Heart right ventricle (tissue), 16 donors: ENCODE measurements at regions not wholly inside any gene's neighbourhood (a gene's known extent, or its start where the extent isn't known, plus 50 kb on each side); places are given as distances from the start of the nearest gene placed in this dataset.

Experiments
- ATAC-seq, 8 donors: fragments of 200-7000 bp; cut with Tn5 transposase; one replicate each; pipeline ENCODE4 v1.9.1; 2020; ENCODE audit warnings: mild to moderate bottlenecking in 8 of 8, moderate library complexity in 8 of 8, moderate number of reproducible peaks in 1 of 8
- DNase-seq, 2 donors: peaks; one replicate each; pipeline ENCODE4 v3.0.0-alpha.2; 2020
- H3K27ac ChIP-seq, 10 donors: fragments of 200-600 bp; sonication (generic) in 2 of 10; one replicate each; pipeline versions ENCODE4 v1.5.0 to v1.8.0; 2020 to 2022; ENCODE audit warnings: mild to moderate bottlenecking in 3 of 10
- H3K27me3 ChIP-seq, 7 donors: fragments of 200-600 bp; one replicate each; pipeline ENCODE4 v1.8.0; 2021 to 2022; ENCODE audit warnings: mild to moderate bottlenecking in 2 of 7
- H3K36me3 ChIP-seq, 9 donors: fragments of 200-600 bp; sonication (generic) in 1 of 9; one replicate each; pipeline versions ENCODE4 v1.5.0 to v1.8.0; 2020 to 2022; ENCODE audit warnings: mild to moderate bottlenecking in 2 of 9
- H3K4me1 ChIP-seq, 9 donors: fragments of 200-600 bp; sonication (generic) in 1 of 9; one replicate each; pipeline versions ENCODE4 v1.5.0 to v1.8.0; 2020 to 2022; ENCODE audit warnings: mild to moderate bottlenecking in 4 of 9
- H3K4me3 ChIP-seq, 10 donors: fragments of 200-600 bp; sonication (generic) in 2 of 10; one replicate each; pipeline versions ENCODE4 v1.5.0 to v1.8.0; 2020 to 2022; ENCODE audit warnings: mild to moderate bottlenecking in 7 of 10, moderate library complexity in 2 of 10
- H3K9me3 ChIP-seq, 11 donors: fragments of 200-600 bp in 10 of 11; sonication (generic) in 2 of 11; one replicate each; pipeline versions ENCODE4 v1.5.0 to v1.8.0; 2013 to 2022; ENCODE audit warnings: mild to moderate bottlenecking in 2 of 11, control low read depth in 1 of 11, moderate library complexity in 1 of 11
- CTCF ChIP-seq, 9 donors: fragments of 200-600 bp; sonication (generic) in 2 of 9; IDR thresholded peaks; one replicate each; pipeline versions ENCODE4 v1.5.0 to v1.8.0; 2021 to 2022; ENCODE audit warnings: antibody characterized with exemption in 9 of 9, mild to moderate bottlenecking in 5 of 9, moderate library complexity in 1 of 9
- WGBS, 2 donors: extraction: QIAGEN DNeasy Blood & Tissue Kit; methylation state at CpG; one replicate each; pipeline ENCODE4 v1.1.7; 2013; ENCODE audit warnings: inconsistent platforms in 1 of 2; 5-methylcytosine and 5-hydroxymethylcytosine counted together
- intact Hi-C, 10 donors: fragments of 100-400 bp; cut with DNase I; formaldehyde crosslinking; loops; one replicate each; pipeline versions ENCODE4 v1.11.1 to v1.14.2; 2022
- donor health status: Arrhythmogenic right ventricular cardiomyopathy.
- donor health status: ischemic (EF 13 %, LVEDD 7.1; RV severe dilation, severe dysfunction).
- donor health status: healthy with polysubstance abuse.
- donor health status: DM: no; HTN: yes; CAD: no.
- donor health status: DM: no; HTN: no; CAD: no.
- donor health status: ischemic (EF 25% LVEDD 6.9; RV normal size, moderate dysfunction).
- donor health status: ischemic (EF 25% LVEDD 5.7; RV mildly dilated, moderate dysfunction).
- donor health status: healthy.
- donor health status: DM: yes; HTN: yes; CAD: no.
- donor health status: Ischemic cardiomyopathy.
- donor health status: ischemic (EF 35%, LVEDD 5.7; RV mildly dilated, moderate dysfunction).
- donor health status: nonischemic (EF 11% LVEDD 7.7; RV severe dilation, severe dysfunction).
- donor health status: DM: yes; HTN: yes; CAD: no.
- donor health status: PGD.
- donor health status: ischemic (EF 29% LVEDD 5.4; RV normal size, mild dysfunction).
- donor health status: nonischemic (EF 23%, LVEDD 6.1; RV moderate dilation, normal function).

DNA sequence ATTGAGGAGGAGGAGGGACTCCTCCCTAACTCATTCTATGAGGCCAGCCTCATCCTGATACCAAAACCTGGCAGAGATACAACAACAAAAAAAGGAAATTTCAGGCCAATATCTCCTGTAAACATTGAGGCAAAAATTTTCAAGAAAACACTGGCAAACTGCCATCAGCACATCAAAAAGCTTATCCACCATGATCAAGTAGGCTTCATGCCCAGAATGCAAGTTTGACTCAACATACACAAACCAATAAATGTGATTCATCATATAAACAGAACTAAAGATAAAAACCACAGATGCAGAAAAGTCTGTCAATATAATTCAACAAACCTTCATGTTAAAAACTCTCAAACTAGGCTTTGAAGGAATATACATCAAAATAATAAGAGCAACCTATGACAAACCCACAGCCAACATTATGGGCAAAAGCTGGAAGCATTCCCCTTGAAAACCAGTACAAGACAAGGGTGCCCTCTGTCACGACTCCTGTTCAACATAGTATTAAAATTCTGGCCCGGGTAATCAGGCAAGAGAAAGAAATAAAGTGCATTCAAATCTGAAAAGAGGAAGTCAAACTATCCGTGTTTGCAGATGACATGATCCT is 1014.3 kb downstream of the CBLN2 start:
- ATAC-seq = no peak
- H3K36me3 ChIP-seq = no peaks in the 10 kb centered on the region
- no peaks in the 10 kb centered on the region for H3K4me1 ChIP-seq
- no peak overlapping the region for H3K27ac ChIP-seq
- intact Hi-C loops = loop anchor here in 2 of 10 donors (10.0 kb wide), 2 partner anchors 55 kb away; no protein-coding TSS in a partner anchor
- H3K4me3 ChIP-seq = no peak overlapping the region
- 66 to 70% methylated on average over 3 of the region's 3 CpGs for WGBS, 2 donors
- H3K27me3 ChIP-seq = no peaks in the 10 kb centered on the region
- TF ChIP-seq CTCF (IDR thresholded peaks at IDR 0.05) = no peak
- no peak for DNase-seq
- H3K9me3 ChIP-seq = peaks cover 0 to 22% (median 0%) of the 10 kb centered on the region in 11 donors

GRCh38 chr18:71523483-71524435 is 1020.4 kb downstream of the CBLN2 start:
- no peaks in the 10 kb centered on the region for H3K36me3 ChIP-seq
- no peak for TF ChIP-seq CTCF (IDR thresholded peaks at IDR 0.05)
- ATAC-seq (no peak), DNase-seq (no peak)
- intact Hi-C loops = loop anchor here in 1 of 10 donors (10.0 kb wide), 1 partner anchor 61 kb away; no protein-coding TSS in a partner anchor
- H3K4me1 ChIP-seq = no peaks in the 10 kb centered on the region
- no peaks in the 10 kb centered on the region for H3K27me3 ChIP-seq
- H3K27ac ChIP-seq = no peak overlapping the region
- H3K4me3 ChIP-seq = no peak overlapping the region
- WGBS, 2 donors = 76 to 88% methylated on average over 5 of the region's 5 CpGs
- peaks cover 0 to 6% (median 0%) of the 10 kb centered on the region in 11 donors for H3K9me3 ChIP-seq

GRCh38 chr18:71505526-71505925 is 1038.6 kb downstream of the CBLN2 start:
- Histone ChIP-seq H3K36me3 (no peaks in the 10 kb centered on the region), H3K4me3 (no peak overlapping the region), H3K9me3 (peaks cover 0 to 11% (median 0%) of the 10 kb centered on the region in 11 donors), H3K27ac (no peak overlapping the region), H3K27me3 (no peaks in the 10 kb centered on the region), H3K4me1 (no peaks in the 10 kb centered on the region)
- intact Hi-C loops = no loop called here
- DNase-seq (no peak), ATAC-seq (no peak)
- TF ChIP-seq CTCF (IDR thresholded peaks at IDR 0.05) = no peak
- 56 to 66% methylated on average over 2 of the region's 2 CpGs for WGBS, 2 donors

DNA sequence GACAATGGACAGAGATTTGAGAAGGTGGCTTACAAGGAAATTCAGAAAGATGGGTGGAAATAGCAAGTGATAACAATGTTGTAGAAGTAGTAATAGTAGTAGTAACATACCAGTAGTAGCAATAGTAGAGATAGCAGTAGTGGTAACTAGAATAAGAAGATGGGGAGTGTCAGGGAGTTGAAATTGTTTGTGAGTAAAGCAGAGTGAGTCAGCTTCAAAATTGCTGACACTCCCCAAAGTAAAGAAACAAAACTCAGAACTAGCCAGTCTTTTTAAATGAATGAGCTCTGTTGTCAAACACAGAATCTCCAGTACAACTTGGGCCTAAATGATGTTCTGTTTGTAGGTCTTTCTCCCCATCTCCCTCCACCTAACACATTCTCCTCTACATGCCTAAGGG is 1040.9 kb downstream of the CBLN2 start:
- Histone ChIP-seq H3K27me3 (no peaks in the 10 kb centered on the region), H3K9me3 (peaks cover 0 to 25% (median 3%) of the 10 kb centered on the region in 11 donors), H3K36me3 (no peaks in the 10 kb centered on the region), H3K4me3 (no peak overlapping the region), H3K27ac (no peak overlapping the region), H3K4me1 (no peaks in the 10 kb centered on the region)
- ATAC-seq (no peak), DNase-seq (no peak)
- TF ChIP-seq CTCF (IDR thresholded peaks at IDR 0.05) = no peak
- intact Hi-C loops = no loop called here
